SK-N-MC (cell line): ENCODE measurements at regions not wholly inside any gene's neighbourhood (a gene's known extent, or its start where the extent isn't known, plus 50 kb on each side); places are given as distances from the start of the nearest gene placed in this dataset.

ENCODE experiments used
- EZH2 ChIP-seq: fragments of 200-600 bp; sonication (generic); IDR thresholded peaks from one replicate; pipeline ENCODE4 v1.6.1; 2017; ENCODE audit warnings: antibody characterized with exemption
- POLR2AphosphoS5 ChIP-seq: IDR thresholded peaks from 2 replicates; pipeline ENCODE4 v1.6.1; 2012; ENCODE audit warnings: mild to moderate bottlenecking, low read depth, low read length, borderline replicate concordance

DNA sequence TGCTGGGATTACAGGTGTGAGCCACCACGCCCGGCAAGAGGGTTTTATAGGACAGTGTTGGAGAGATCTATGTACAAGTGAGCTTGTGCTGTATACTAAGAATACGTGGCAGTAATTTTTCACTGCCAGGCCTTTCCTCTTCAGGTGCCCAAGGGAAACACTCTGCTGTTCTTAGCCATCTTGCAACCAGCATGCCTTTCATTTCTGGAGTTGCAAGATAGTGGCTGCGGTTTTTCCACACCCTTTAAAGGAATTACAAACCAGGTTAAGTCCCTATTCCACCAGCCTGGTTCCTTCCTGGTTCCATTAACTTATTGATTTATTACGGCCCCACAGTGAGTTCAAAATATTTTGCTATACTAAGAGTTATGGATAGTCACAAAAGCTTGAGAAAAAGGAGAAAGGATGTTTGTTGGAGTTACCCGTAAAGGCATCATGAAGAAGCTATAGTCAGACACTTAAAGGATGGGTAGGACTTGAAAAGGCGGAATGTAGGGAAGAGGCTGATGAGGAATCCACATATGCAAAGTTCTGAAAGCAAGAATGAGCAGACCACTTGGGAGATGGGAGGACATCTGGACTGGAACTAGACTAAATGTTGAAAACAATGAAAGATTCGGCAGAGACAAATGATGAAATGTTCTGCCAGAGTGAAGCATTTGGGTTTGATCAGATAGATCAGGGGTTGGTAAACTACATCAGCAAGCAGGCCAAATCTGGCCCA, 61.4 kb upstream of the ASIP start:
- TF ChIP-seq POLR2AphosphoS5 (no peak), EZH2 (no peak)
